ENCODE measurements at regions not wholly inside any gene's neighbourhood (a gene's known extent, or its start where the extent isn't known, plus 50 kb on each side); places are given as distances from the start of the nearest gene placed in this dataset.
"Not testable (repeated sequence)": the region's sequence is repeated elsewhere in the genome, so short reads cannot be mapped to it uniquely, and the experiment has no call there.

- H3K4me3 ChIP-seq (ENCODE audit: low read depth, low read length) = no peak overlapping the region
- TF ChIP-seq CTCF (IDR thresholded peaks at IDR 0.05; ENCODE audit: low read depth, low read length) = no peak
- in situ Hi-C loops (cut with HindIII; ENCODE audit: low sequenced_read_pairs) = no loop called here
- DNase-seq (ENCODE audit: low read depth, low spot score) = no peak
These were observed 66.7 kb downstream of the BHLHE40 start for GRCh38 chr3:5045961-5046360.

- no peak overlapping the region for H3K4me3 ChIP-seq (ENCODE audit: low read depth, low read length)
- in situ Hi-C loops (cut with HindIII; ENCODE audit: low sequenced_read_pairs) = no loop called here
- no peak for TF ChIP-seq CTCF (IDR thresholded peaks at IDR 0.05; ENCODE audit: low read depth, low read length)
- no peak for DNase-seq (ENCODE audit: low read depth, low spot score)
These were observed 68.7 kb downstream of the BHLHE40 start for GRCh38 chr3:5047764-5048419.

- H3K4me3 ChIP-seq (ENCODE audit: low read depth, low read length) = no peak overlapping the region
- no peak for DNase-seq (ENCODE audit: low read depth, low spot score)
- in situ Hi-C loops (cut with HindIII; ENCODE audit: low sequenced_read_pairs) = no loop called here
- no peak for TF ChIP-seq CTCF (IDR thresholded peaks at IDR 0.05; ENCODE audit: low read depth, low read length)
These were observed 70.3 kb upstream of the ARL8B start for GRCh38 chr3:5051772-5052171.

- no peak for TF ChIP-seq CTCF (IDR thresholded peaks at IDR 0.05; ENCODE audit: low read depth, low read length)
- no peak overlapping the region for H3K4me3 ChIP-seq (ENCODE audit: low read depth, low read length)
- no peak for DNase-seq (ENCODE audit: low read depth, low spot score)
- in situ Hi-C loops (cut with HindIII; ENCODE audit: low sequenced_read_pairs) = no loop called here
These were observed 69.8 kb upstream of the ARL8B start for GRCh38 chr3:5052247-5052646.

GRCh38 chr3:5053021-5053831 lies 68.9 kb upstream of the ARL8B start:
- DNase-seq (ENCODE audit: low read depth, low spot score) = peak; percentile 80
- no peak overlapping the region for H3K4me3 ChIP-seq (ENCODE audit: low read depth, low read length)
- in situ Hi-C loops (cut with HindIII; ENCODE audit: low sequenced_read_pairs) = no loop called here
- no peak for TF ChIP-seq CTCF (IDR thresholded peaks at IDR 0.05; ENCODE audit: low read depth, low read length)

- in situ Hi-C loops (cut with HindIII; ENCODE audit: low sequenced_read_pairs) = no loop called here
- DNase-seq (ENCODE audit: low read depth, low spot score) = no peak
- H3K4me3 ChIP-seq (ENCODE audit: low read depth, low read length) = no peak overlapping the region
- no peak for TF ChIP-seq CTCF (IDR thresholded peaks at IDR 0.05; ENCODE audit: low read depth, low read length)
These were observed 68.0 kb upstream of the ARL8B start for GRCh38 chr3:5054098-5054497.

- DNase-seq (ENCODE audit: low read depth, low spot score); in situ Hi-C loops (cut with HindIII; ENCODE audit: low sequenced_read_pairs); H3K4me3 ChIP-seq (ENCODE audit: low read depth, low read length): not testable (repeated sequence)
These were observed 67.5 kb upstream of the ARL8B start for GRCh38 chr3:5054579-5054978.
